Lower leg skin (tissue), 3 donors: ENCODE measurements at regions not wholly inside any gene's neighbourhood (a gene's known extent, or its start where the extent isn't known, plus 50 kb on each side); places are given as distances from the start of the nearest gene placed in this dataset.

Experiments used
- POLR2A ChIP-seq, 2 donors: fragments of 450-650 bp; IDR thresholded peaks; one replicate each; pipeline ENCODE4 v1.6.1; 2016 to 2017; ENCODE audit warnings: antibody characterized with exemption in 2 of 2, mild to moderate bottlenecking in 1 of 2, moderate library complexity in 1 of 2
- TF ChIP-seq, protein P1 (sequence below), 3 donors: fragments of 450-650 bp; IDR thresholded peaks; one replicate each; pipeline ENCODE4 v1.5.1; 2016; ENCODE audit warnings: antibody characterized with exemption in 3 of 3, mild to moderate bottlenecking in 3 of 3, moderate library complexity in 2 of 3

DNA sequence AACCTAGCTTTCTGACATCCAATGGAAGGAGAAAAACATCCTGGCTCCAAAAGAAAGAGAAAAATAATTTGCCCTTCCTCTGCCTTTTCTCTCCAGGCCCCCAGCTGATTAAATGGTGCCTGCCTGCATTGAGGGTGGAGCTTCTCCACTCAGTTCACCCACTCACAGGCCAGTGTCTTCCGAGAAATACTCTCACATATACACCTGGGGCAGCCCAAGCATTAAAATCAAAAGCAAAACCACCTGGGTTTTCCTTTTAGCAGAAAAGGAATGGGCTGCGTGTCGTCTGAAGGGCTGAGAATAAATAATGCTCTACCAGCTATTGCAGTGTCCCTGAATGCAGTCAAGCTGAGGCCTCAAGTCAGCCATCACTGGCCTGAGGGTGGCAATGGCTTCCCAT lies 1143.8 kb upstream of the TENM4 start:
- TF ChIP-seq, protein P1, sequence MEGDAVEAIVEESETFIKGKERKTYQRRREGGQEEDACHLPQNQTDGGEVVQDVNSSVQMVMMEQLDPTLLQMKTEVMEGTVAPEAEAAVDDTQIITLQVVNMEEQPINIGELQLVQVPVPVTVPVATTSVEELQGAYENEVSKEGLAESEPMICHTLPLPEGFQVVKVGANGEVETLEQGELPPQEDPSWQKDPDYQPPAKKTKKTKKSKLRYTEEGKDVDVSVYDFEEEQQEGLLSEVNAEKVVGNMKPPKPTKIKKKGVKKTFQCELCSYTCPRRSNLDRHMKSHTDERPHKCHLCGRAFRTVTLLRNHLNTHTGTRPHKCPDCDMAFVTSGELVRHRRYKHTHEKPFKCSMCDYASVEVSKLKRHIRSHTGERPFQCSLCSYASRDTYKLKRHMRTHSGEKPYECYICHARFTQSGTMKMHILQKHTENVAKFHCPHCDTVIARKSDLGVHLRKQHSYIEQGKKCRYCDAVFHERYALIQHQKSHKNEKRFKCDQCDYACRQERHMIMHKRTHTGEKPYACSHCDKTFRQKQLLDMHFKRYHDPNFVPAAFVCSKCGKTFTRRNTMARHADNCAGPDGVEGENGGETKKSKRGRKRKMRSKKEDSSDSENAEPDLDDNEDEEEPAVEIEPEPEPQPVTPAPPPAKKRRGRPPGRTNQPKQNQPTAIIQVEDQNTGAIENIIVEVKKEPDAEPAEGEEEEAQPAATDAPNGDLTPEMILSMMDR (IDR thresholded peaks at IDR 0.05) = no peak
- TF ChIP-seq POLR2A (IDR thresholded peaks at IDR 0.05) = no peak
